GM20000 (cell line): ENCODE measurements at regions not wholly inside any gene's neighbourhood (a gene's known extent, or its start where the extent isn't known, plus 50 kb on each side); places are given as distances from the start of the nearest gene placed in this dataset.

ENCODE experiments used
- DNase-seq: peaks from one replicate; pipeline ENCODE4 v3.0.0; 2012; ENCODE audit warnings: low spot score
- TF ChIP-seq, protein P1 (sequence below): IDR thresholded peaks from 2 replicates; pipeline ENCODE4 v1.5.1; 2012; ENCODE audit warnings: mild to moderate bottlenecking, control low read depth; ENCODE audit errors: extremely low read depth, missing control alignments

DNA sequence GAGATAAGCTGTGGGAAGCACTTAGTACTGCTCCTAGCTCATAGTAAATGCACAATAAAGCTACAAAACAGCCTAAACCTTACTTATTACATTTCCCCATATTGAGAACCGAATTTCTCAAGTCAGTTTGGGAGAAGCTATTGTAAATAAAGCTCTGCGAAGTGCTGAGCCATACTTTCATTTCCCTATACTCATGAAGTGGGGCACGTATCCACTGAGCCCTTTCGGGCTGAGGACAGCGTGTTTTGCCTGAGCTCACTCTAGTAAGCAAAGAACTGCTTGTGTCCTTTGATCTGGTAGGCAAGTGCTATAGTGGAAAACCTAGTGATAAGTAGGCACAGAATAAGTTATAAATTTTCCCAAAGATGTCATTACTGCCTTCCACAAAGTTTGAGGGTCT lies 165.0 kb downstream of the RSL24D1 start:
- TF ChIP-seq, protein P1, sequence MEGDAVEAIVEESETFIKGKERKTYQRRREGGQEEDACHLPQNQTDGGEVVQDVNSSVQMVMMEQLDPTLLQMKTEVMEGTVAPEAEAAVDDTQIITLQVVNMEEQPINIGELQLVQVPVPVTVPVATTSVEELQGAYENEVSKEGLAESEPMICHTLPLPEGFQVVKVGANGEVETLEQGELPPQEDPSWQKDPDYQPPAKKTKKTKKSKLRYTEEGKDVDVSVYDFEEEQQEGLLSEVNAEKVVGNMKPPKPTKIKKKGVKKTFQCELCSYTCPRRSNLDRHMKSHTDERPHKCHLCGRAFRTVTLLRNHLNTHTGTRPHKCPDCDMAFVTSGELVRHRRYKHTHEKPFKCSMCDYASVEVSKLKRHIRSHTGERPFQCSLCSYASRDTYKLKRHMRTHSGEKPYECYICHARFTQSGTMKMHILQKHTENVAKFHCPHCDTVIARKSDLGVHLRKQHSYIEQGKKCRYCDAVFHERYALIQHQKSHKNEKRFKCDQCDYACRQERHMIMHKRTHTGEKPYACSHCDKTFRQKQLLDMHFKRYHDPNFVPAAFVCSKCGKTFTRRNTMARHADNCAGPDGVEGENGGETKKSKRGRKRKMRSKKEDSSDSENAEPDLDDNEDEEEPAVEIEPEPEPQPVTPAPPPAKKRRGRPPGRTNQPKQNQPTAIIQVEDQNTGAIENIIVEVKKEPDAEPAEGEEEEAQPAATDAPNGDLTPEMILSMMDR: no peak
- no peak for DNase-seq

DNA sequence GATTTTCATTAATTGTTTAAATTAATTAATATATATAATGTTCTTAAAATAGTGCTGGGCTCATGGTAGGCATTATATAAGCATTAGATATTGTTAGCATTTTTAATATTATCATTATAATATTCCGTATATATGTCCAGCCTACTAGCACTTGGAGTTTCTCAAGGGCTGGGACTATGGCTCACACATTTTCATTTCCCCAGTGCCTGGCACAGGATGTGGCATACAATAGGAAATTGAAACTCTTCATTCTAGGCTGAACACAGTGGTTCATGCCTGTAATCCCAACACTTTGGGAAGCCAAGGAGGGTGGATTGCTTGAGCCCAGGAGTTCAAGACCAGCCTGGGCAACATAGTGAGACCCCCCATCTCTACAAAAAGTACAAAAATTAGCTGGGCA lies 170.4 kb downstream of the RSL24D1 start:
- DNase-seq: no peak
- TF ChIP-seq, protein P1: no peak

DNA sequence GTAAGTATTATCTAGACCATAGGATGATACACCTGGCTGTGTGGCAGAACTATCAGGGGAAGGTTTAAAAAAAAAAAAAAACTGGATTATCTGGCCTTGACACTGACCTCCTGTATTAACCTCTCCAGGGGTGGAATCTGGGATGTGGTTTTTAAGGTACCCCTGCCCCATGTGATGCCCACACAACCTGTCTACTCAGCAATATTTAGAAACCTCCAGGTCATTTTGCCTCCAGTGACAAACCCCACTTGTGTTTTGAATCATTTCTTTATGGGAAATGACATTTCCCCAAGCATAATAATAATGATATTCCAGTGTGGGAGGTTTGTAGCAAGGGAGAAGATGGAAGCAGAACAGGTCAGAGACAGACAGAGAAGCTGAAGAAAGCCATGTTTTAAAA lies 179.1 kb downstream of the RSL24D1 start:
- TF ChIP-seq, protein P1: no peak
- no peak for DNase-seq

DNA sequence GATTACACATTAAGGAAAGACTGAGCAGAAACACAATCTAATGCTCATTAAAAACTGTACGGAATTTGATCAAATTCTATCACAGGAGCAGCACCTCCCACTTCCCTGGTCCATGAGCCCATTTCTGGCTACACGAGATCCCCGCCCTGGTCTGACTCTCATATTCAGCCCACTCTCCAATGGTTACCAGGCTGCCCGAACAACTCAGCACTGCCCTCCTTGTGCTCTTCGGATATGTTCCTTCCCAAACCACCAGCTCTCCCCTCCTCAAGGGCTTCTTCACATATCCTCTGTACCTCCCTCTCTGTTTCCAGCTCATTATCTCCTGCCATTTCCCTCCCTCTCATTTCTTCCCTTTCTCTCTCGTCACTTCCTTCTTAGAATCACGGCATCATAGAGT lies 180.5 kb downstream of the RSL24D1 start:
- TF ChIP-seq, protein P1: no peak
- no peak for DNase-seq

DNA sequence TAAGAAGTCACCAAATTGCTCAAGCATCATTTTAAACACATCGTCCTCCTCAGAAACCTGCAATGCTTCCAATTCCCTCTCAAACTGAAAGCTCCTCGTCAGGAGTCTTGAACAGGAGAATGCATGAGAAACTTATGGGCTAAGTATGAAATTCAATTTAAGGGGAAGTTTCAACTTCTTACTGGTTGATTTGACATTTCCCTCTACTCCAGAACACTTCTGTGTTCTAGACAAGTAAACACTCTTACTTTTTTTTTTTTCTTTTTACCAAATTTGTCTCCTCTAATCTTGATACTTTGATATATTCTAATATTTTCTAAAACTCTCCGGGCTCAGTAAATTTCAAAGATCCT lies 181.7 kb downstream of the RSL24D1 start:
- TF ChIP-seq, protein P1: no peak
- DNase-seq: no peak

DNA sequence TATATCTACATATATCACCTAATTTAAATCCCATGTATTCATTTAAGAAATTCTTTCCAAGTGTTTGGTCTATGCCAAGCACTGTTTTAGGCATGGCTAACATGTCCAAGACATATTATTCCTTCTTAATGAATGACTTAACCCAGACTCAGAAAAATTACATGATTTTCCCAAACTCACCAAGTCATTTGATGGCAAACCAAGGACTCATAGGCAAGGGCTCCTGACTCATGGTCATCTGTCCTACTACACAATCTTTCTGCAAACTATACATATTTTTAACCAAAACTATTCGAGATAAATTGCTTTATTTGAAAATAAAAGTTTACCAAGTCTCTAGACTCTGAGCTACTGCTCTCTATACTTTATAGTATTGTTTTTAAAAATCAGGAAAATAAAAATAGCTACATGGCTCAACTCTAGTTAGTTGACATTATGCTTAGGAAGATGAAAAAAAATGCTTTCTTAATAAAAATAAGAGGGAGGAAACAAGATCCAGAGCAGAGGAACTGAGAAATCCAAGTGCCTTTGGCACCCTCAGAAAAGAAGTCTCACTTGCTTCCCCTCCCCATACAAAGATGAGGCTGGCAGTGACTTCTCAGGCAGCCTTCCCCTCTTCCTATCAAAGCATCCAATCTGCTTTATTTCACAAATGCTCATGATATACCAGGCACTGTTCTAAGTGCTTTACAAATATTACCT lies 182.2 kb downstream of the RSL24D1 start:
- no peak for DNase-seq
- TF ChIP-seq, protein P1: no peak

DNA sequence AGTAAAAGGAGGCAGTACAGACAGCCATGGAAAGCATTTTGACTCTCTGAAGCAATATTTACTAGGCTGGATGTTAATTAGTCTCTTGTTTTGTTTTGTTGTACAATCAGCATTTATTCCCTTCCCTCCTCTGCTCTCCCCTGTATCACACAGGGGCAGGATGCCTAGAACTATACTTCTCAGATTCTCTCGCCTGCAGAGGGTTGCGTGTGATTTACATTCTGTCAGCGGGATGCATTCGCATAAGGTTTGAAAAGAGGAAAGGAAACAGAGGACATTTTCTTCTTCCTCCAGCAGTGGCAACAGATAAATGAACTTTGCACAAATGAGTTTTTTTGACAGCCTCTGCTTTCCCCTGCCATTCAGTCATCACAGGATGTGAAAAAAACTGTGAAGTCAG lies 188.3 kb downstream of the RSL24D1 start:
- TF ChIP-seq, protein P1: no peak
- no peak for DNase-seq
